ENCODE measurements at regions not wholly inside any gene's neighbourhood (a gene's known extent, or its start where the extent isn't known, plus 50 kb on each side); places are given as distances from the start of the nearest gene placed in this dataset.

DNA sequence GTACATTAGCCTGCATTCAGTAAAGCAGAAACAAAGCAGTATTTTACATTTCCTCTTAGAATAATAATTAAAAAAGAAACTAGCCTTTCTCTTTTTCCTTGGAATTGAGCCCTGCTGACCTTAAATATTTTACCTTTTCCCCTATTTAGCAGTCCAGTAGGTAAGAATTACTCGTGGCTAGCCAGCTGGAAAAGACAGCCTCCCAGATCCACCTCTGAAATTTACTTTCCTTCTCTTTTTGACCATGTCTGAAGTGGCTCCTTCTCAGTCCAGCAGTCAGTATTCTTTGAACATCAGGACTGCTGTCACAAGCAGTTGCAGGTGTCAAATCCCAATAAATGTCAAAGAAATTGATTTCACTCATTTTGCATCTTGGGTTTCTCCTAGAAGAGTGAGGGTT, 311.5 kb upstream of the DCBLD2 start:
- Histone ChIP-seq H3K4me1 (no peaks in the 10 kb centered on the region), H3K27me3 (no peaks in the 10 kb centered on the region), H3K4me3 (no peak overlapping the region), H3K27ac (no peak overlapping the region), H3K36me3 (no peaks in the 10 kb centered on the region), H3K9me3 (no peaks in the 10 kb centered on the region)
- no peak for TF ChIP-seq POLR2A (IDR thresholded peaks at IDR 0.05)
- TF ChIP-seq, protein P1, sequence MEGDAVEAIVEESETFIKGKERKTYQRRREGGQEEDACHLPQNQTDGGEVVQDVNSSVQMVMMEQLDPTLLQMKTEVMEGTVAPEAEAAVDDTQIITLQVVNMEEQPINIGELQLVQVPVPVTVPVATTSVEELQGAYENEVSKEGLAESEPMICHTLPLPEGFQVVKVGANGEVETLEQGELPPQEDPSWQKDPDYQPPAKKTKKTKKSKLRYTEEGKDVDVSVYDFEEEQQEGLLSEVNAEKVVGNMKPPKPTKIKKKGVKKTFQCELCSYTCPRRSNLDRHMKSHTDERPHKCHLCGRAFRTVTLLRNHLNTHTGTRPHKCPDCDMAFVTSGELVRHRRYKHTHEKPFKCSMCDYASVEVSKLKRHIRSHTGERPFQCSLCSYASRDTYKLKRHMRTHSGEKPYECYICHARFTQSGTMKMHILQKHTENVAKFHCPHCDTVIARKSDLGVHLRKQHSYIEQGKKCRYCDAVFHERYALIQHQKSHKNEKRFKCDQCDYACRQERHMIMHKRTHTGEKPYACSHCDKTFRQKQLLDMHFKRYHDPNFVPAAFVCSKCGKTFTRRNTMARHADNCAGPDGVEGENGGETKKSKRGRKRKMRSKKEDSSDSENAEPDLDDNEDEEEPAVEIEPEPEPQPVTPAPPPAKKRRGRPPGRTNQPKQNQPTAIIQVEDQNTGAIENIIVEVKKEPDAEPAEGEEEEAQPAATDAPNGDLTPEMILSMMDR (IDR thresholded peaks at IDR 0.05): no peak
- no peak for DNase-seq

DNA sequence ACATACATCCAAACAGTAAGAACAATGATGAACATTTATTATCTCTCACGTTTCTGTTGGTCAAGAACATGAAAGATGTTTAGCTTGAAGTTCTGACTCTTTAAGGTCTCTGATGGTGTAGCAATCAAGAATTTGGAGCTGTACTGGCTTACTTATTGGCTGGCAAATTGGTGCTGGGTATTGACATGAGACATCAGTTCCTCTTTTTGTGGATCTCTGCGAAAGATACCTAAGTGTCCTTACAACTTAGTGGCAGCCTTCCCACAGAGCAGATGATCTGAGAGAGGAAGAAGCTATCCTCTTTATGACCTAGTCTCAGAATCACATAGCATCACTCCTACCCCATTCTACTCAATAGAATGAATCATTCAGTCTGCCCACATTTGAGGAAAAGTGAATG, 309.8 kb upstream of the DCBLD2 start:
- no peak overlapping the region for H3K4me3 ChIP-seq
- H3K27me3 ChIP-seq: no peaks in the 10 kb centered on the region
- DNase-seq: no peak
- no peaks in the 10 kb centered on the region for H3K9me3 ChIP-seq
- no peak overlapping the region for H3K27ac ChIP-seq
- H3K36me3 ChIP-seq: no peaks in the 10 kb centered on the region
- TF ChIP-seq POLR2A (IDR thresholded peaks at IDR 0.05): no peak
- TF ChIP-seq, protein P1 (IDR thresholded peaks at IDR 0.05): no peak
- no peaks in the 10 kb centered on the region for H3K4me1 ChIP-seq

DNA sequence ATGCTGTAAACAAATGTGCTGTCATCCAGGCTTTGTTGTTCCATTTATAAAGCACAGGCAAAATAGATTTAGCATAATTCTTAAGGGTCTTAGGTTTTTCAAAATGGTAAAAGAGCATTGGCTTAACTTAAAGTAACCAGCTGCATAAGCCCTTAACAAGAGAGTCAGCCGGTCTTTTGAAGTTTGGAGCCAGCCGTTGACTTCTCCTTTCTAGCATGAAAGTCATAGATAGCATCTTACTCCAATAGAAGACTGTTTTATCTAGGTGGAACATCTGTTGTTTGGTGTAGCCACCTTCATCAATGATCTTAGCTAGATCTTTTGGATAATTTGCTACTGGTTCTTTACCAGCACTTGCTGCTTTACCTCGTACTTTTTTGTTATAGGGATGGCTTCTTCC, 297.5 kb upstream of the DCBLD2 start:
- no peaks in the 10 kb centered on the region for H3K27me3 ChIP-seq

DNA sequence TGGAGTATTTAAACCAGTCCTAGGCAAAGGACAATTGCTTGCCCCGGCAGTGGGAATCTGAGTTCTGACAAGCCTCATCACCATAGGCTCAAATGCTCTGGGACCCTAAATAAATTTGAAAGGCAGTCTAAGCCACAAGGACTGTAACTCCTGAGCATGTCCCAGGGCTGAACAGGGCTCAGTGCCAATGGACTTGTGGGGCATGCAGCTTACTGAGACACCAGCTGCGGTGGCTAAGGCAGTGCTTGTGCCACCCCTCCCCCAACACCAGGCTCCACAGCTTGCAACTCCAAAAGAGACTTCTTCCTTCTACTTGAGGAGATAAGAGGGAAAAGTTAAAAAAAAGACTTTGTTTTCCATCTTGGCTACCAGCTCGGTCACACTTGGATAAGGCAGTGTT, 289.7 kb upstream of the DCBLD2 start:
- H3K27ac ChIP-seq: no peak overlapping the region
- no peaks in the 10 kb centered on the region for H3K27me3 ChIP-seq
- no peaks in the 10 kb centered on the region for H3K36me3 ChIP-seq
- TF ChIP-seq, protein P1 (IDR thresholded peaks at IDR 0.05): no peak
- TF ChIP-seq POLR2A (IDR thresholded peaks at IDR 0.05): no peak
- no peak overlapping the region for H3K4me3 ChIP-seq
- no peak for DNase-seq
- H3K4me1 ChIP-seq: no peaks in the 10 kb centered on the region
- no peaks in the 10 kb centered on the region for H3K9me3 ChIP-seq

More for the DNA sequence above, 297.5 kb upstream of the DCBLD2 start:
- Histone ChIP-seq H3K27ac (no peak overlapping the region), H3K36me3 (no peaks in the 10 kb centered on the region), H3K4me3 (no peak overlapping the region), H3K9me3 (no peaks in the 10 kb centered on the region), H3K4me1 (no peaks in the 10 kb centered on the region)
- DNase-seq: no peak
- no peak for TF ChIP-seq POLR2A (IDR thresholded peaks at IDR 0.05)
- TF ChIP-seq, protein P1 (IDR thresholded peaks at IDR 0.05): no peak

DNA sequence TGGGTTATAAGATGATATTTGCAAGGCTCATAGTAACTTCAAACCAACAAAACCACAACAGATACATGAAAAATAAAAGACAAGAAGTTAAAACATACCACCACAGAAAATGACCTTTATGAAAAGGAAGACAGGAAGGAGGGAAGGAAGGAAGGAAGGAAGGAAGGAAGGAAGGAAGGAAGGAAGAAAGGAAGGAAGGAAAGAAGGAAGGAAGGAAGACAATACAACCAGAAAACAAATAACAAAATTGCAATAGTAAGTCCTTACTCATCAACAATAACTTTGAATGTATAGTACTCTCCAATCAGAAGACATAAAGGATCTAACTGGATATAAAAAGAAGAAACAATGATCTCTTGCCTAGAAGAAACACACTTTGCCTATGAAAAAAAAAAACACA, 287.4 kb upstream of the DCBLD2 start:
- no peak for DNase-seq
- no peaks in the 10 kb centered on the region for H3K27me3 ChIP-seq
- no peak for TF ChIP-seq POLR2A (IDR thresholded peaks at IDR 0.05)
- TF ChIP-seq, protein P1 (IDR thresholded peaks at IDR 0.05): no peak
- H3K4me1 ChIP-seq: no peaks in the 10 kb centered on the region
- no peaks in the 10 kb centered on the region for H3K9me3 ChIP-seq
- no peak overlapping the region for H3K27ac ChIP-seq
- no peak overlapping the region for H3K4me3 ChIP-seq
- no peaks in the 10 kb centered on the region for H3K36me3 ChIP-seq

DNA sequence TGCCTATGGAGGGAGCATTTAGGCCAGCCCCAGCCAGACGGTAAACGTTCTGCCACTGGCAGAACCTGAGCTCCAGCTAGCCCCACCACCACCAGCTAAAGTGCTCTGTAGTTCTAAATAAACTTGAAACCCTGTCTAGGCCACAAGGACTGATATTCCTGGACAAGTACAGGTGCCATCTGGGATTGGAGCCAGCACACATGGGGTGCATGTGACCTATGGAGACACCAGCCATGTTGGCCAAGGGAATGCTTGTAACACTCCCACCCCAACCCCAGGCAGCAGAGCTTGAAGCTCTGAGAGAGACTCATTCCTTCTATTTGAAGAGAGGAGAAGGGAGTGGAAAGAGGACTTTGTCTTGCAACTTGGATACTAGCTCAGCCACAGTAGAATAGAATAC, 284.5 kb upstream of the DCBLD2 start:
- TF ChIP-seq, protein P1 (IDR thresholded peaks at IDR 0.05): no peak
- no peak for TF ChIP-seq POLR2A (IDR thresholded peaks at IDR 0.05)
- H3K4me3 ChIP-seq: no peak overlapping the region
- H3K36me3 ChIP-seq: no peaks in the 10 kb centered on the region
- no peak overlapping the region for H3K27ac ChIP-seq
- H3K9me3 ChIP-seq: no peaks in the 10 kb centered on the region
- H3K27me3 ChIP-seq: no peaks in the 10 kb centered on the region
- H3K4me1 ChIP-seq: no peaks in the 10 kb centered on the region
- DNase-seq: no peak

Measured in Peyer's patch (tissue), 4 donors.